HCT116 (cell line): ENCODE measurements at regions not wholly inside any gene's neighbourhood (a gene's known extent, or its start where the extent isn't known, plus 50 kb on each side); places are given as distances from the start of the nearest gene placed in this dataset.

ENCODE experiments used
- ATAC-seq: fragments of 200-7000 bp; cut with Tn5 transposase; 2 replicates; pipeline ENCODE4 v1.9.1; 2020; ENCODE audit warnings: mild to moderate bottlenecking, moderate library complexity
- BruUV-seq: library from RNA; stranded (reverse); fragments of 400-500 nt; replicated peaks from 2 replicates; lab custom pipeline; 2021; lab: Mats Ljungman, UMichigan
- CTCF ChIA-PET: fragments of 300-600 bp; sonication (Branson Sonifier 250); formaldehyde crosslinking; loops from one replicate; lab custom pipeline; 2021; ENCODE audit warnings: antibody characterized with exemption; lab: Charles Lee
- POLR2A ChIA-PET: fragments of 300-600, 350-600 bp; sonication (Branson Sonifier 250); formaldehyde crosslinking; loops from one replicate; lab custom pipeline; 2021; ENCODE audit warnings: antibody characterized with exemption; lab: Charles Lee
- RAD21 ChIA-PET, 2 experiments: fragments of 300-600 bp; sonication (Branson Sonifier 250); formaldehyde crosslinking; loops; one replicate each; lab custom pipeline; 2023; ENCODE audit warnings: low total read pairs in 2 of 2; ENCODE audit not compliant: uncharacterized antibody in 2 of 2, unreplicated experiment in 2 of 2, low non-redundant PET in 1 of 2; lab: Charles Lee
- DNase-seq: peaks from one replicate; pipeline ENCODE4 v3.0.0-alpha.2; 2010; ENCODE audit warnings: low read depth, low spot score
- H2AFZ ChIP-seq: fragments of 200-600 bp; shearing (Covaris generic), sonication (generic); 2 replicates; pipeline ENCODE4 v1.6.1; 2017; ENCODE audit warnings: low read depth, mixed run types, mixed read lengths, antibody characterized with exemption, low read length; ENCODE audit not compliant: poor library complexity, severe bottlenecking
- H3K27ac ChIP-seq: 2 replicates; pipeline ENCODE4 v1.5.1; 2012; ENCODE audit warnings: low read depth, low read length
- H3K27me3 ChIP-seq: fragments of 200-600 bp; sonication (generic); 2 replicates; pipeline ENCODE4 v1.6.1; 2016; ENCODE audit warnings: mixed run types, low read length, mixed read lengths; ENCODE audit not compliant: insufficient read depth
- H3K36me3 ChIP-seq, 2 experiments: fragments of 200-500 bp in 1 of 2; fragments of 200-600 bp in 1 of 2; sonication (Bioruptor generic) in 1 of 2; sonication (generic) in 1 of 2; 2 replicates each; pipeline versions ENCODE4 v1.5.1 to v1.6.1; 2014 to 2016; ENCODE audit warnings: low read length in 2 of 2, inconsistent platforms in 1 of 2, mixed read lengths in 1 of 2, mixed run types in 1 of 2; ENCODE audit not compliant: insufficient read depth in 2 of 2, control insufficient read depth in 1 of 2
- H3K4me1 ChIP-seq, 2 experiments: fragments of 200-600 bp in 1 of 2; sonication (generic) in 1 of 2; 2 replicates each; pipeline versions ENCODE4 v1.5.1 to v1.6.1; 2012 to 2017; ENCODE audit warnings: low read length in 2 of 2, inconsistent platforms in 1 of 2, mild to moderate bottlenecking in 1 of 2, mixed read lengths in 1 of 2, mixed run types in 1 of 2, moderate library complexity in 1 of 2; ENCODE audit not compliant: insufficient read depth in 2 of 2, control insufficient read depth in 1 of 2
- H3K4me2 ChIP-seq: fragments of 200-600 bp; sonication (generic); 2 replicates; pipeline ENCODE4 v1.6.1; 2017; ENCODE audit warnings: mixed run types, low read length, mixed read lengths
- H3K4me3 ChIP-seq, 2 experiments: fragments of 200-600 bp in 1 of 2; sonication (generic) in 1 of 2; replicated peaks in 1 of 2; 2 replicates each; pipeline ENCODE4 v1.5.1; 2011 to 2016; ENCODE audit warnings: low read length in 2 of 2, control low read depth in 1 of 2, low read depth in 1 of 2, mild to moderate bottlenecking in 1 of 2, mixed read lengths in 1 of 2, mixed run types in 1 of 2
- H3K79me2 ChIP-seq: fragments of 200-600 bp; sonication (generic); 2 replicates; pipeline ENCODE4 v1.6.1; 2017; ENCODE audit warnings: mild to moderate bottlenecking, mixed run types, low read length, moderate library complexity, mixed read lengths; ENCODE audit not compliant: insufficient read depth
- H3K9ac ChIP-seq: fragments of 200-600 bp; sonication (generic); 2 replicates; pipeline ENCODE4 v1.6.1; 2016; ENCODE audit warnings: low read length, mixed read lengths
- H3K9me2 ChIP-seq: fragments of 200-600 bp; sonication (generic), shearing (Covaris generic); 2 replicates; pipeline ENCODE4 v1.6.1; 2017; ENCODE audit warnings: mixed run types, mild to moderate bottlenecking, moderate library complexity; ENCODE audit not compliant: insufficient read depth
- H3K9me3 ChIP-seq, 2 experiments: fragments of 200-500 bp in 1 of 2; fragments of 200-600 bp in 1 of 2; sonication (Bioruptor generic) in 1 of 2; sonication (generic) in 1 of 2; 2 replicates each; pipeline ENCODE4 v1.6.1; 2014 to 2017; ENCODE audit warnings: low read length in 2 of 2, mixed read lengths in 2 of 2, inconsistent platforms in 1 of 2, low read depth in 1 of 2, mild to moderate bottlenecking in 1 of 2, mixed run types in 1 of 2, moderate library complexity in 1 of 2; ENCODE audit not compliant: control insufficient read depth in 1 of 2, insufficient read depth in 1 of 2
- H4K20me1 ChIP-seq: fragments of 200-600 bp; sonication (generic), shearing (Covaris generic); 2 replicates; pipeline ENCODE4 v1.6.1; 2017; ENCODE audit warnings: mixed run types, mild to moderate bottlenecking, moderate library complexity; ENCODE audit not compliant: insufficient read depth
- CBX3 ChIP-seq: IDR thresholded peaks from 2 replicates; pipeline ENCODE4 v1.6.1; 2012; ENCODE audit warnings: low read depth
- CEBPB ChIP-seq: IDR thresholded peaks from 2 replicates; pipeline ENCODE4 v1.6.1; 2012; ENCODE audit warnings: low read depth
- EZH2 ChIP-seq: fragments of 200-600 bp; sonication (generic); IDR thresholded peaks from 2 replicates; pipeline ENCODE4 v1.6.1; 2017; ENCODE audit warnings: antibody characterized with exemption, mixed run types
- EZH2phosphoT487 ChIP-seq: fragments of 200-600 bp; IDR thresholded peaks from 2 replicates; pipeline ENCODE4 v1.6.1; 2018; ENCODE audit warnings: antibody characterized with exemption, borderline replicate concordance
- FOSL1 ChIP-seq: IDR thresholded peaks from 2 replicates; pipeline ENCODE4 v1.6.1; 2012; ENCODE audit warnings: low read depth
- RAD21 ChIP-seq: IDR thresholded peaks from 2 replicates; pipeline ENCODE4 v1.6.1; 2012; ENCODE audit warnings: low read depth, mild to moderate bottlenecking
- SIN3A ChIP-seq: IDR thresholded peaks from 2 replicates; pipeline ENCODE4 v1.6.1; 2012; ENCODE audit warnings: low read depth
- intact Hi-C: fragments of 100-400 bp; cut with micrococcal nuclease; formaldehyde crosslinking; loops from 2 replicates; pipeline ENCODE4 v1.10.0; 2022
- TF ChIP-seq, protein P1 (sequence below): IDR thresholded peaks from 2 replicates; pipeline ENCODE4 v1.6.1; 2012
- TF ChIP-seq, protein P2 (sequence below): IDR thresholded peaks from 2 replicates; pipeline ENCODE4 v1.6.1; 2011; ENCODE audit warnings: mild to moderate bottlenecking, low read length, moderate library complexity; ENCODE audit not compliant: insufficient replicate concordance; ENCODE audit errors: extremely low read depth

GRCh38 chr14:61221906-61222305, 59.2 kb downstream of the TMEM30B start:
- CTCF ChIA-PET: no interaction called here
- Histone ChIP-seq H3K4me3 (no peak overlapping the region), H3K27ac (no peak overlapping the region), H3K36me3 (no peaks in the 10 kb centered on the region), H4K20me1 (no peaks in the 10 kb centered on the region), H3K79me2 (no peaks in the 10 kb centered on the region), H3K4me2 (no peak overlapping the region), H3K4me1 (0 out of 4 replicates have a peak, but pooled peaks cover 0 to 2% of the 10 kb centered on the region in 2 experiments), H3K9me3 (no peaks in the 10 kb centered on the region), H3K27me3 (no peaks in the 10 kb centered on the region), H2AFZ (no peak overlapping the region), H3K9me2 (no peaks in the 10 kb centered on the region), H3K9ac (no peak overlapping the region)
- RAD21 ChIA-PET: no interaction called here
- intact Hi-C loops: no loop called here
- no peak for ATAC-seq
- no peak for DNase-seq
- POLR2A ChIA-PET: no interaction called here
- TF ChIP-seq SIN3A (no peak), RAD21 (no peak), CBX3 (no peak), CEBPB (no peak)
- BruUV-seq: no TSS peak

- RAD21 ChIA-PET: no interaction called here
- Histone ChIP-seq H3K9me3 (no peaks in the 10 kb centered on the region), H3K36me3 (no peaks in the 10 kb centered on the region), H3K4me2 (no peak overlapping the region), H3K27ac (no peak overlapping the region), H3K9me2 (no peaks in the 10 kb centered on the region), H3K4me1 (0 out of 4 replicates have a peak, but pooled peaks cover 0 to 2% of the 10 kb centered on the region in 2 experiments), H2AFZ (no peak overlapping the region), H3K4me3 (no peak overlapping the region), H3K27me3 (no peaks in the 10 kb centered on the region), H4K20me1 (no peaks in the 10 kb centered on the region), H3K79me2 (no peaks in the 10 kb centered on the region), H3K9ac (no peak overlapping the region)
- no TSS peak for BruUV-seq
- TF ChIP-seq EZH2phosphoT487 (no peak), EZH2 (no peak), FOSL1 (no peak)
- TF ChIP-seq, protein P1, sequence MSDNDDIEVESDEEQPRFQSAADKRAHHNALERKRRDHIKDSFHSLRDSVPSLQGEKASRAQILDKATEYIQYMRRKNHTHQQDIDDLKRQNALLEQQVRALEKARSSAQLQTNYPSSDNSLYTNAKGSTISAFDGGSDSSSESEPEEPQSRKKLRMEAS: no peak
- TF ChIP-seq, protein P2, sequence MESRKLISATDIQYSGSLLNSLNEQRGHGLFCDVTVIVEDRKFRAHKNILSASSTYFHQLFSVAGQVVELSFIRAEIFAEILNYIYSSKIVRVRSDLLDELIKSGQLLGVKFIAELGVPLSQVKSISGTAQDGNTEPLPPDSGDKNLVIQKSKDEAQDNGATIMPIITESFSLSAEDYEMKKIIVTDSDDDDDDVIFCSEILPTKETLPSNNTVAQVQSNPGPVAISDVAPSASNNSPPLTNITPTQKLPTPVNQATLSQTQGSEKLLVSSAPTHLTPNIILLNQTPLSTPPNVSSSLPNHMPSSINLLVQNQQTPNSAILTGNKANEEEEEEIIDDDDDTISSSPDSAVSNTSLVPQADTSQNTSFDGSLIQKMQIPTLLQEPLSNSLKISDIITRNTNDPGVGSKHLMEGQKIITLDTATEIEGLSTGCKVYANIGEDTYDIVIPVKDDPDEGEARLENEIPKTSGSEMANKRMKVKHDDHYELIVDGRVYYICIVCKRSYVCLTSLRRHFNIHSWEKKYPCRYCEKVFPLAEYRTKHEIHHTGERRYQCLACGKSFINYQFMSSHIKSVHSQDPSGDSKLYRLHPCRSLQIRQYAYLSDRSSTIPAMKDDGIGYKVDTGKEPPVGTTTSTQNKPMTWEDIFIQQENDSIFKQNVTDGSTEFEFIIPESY: no peak
- DNase-seq: no peak
- CTCF ChIA-PET: no interaction called here
- POLR2A ChIA-PET: no interaction called here
- intact Hi-C loops: no loop called here
- no peak for ATAC-seq
These were observed 61.5 kb downstream of the TMEM30B start for GRCh38 chr14:61219673-61220072.
